ENCODE measurements at regions not wholly inside any gene's neighbourhood (a gene's known extent, or its start where the extent isn't known, plus 50 kb on each side); places are given as distances from the start of the nearest gene placed in this dataset.

- H3K27ac ChIP-seq, result peak overlapping the region; percentile 15 to 83 (median 67)
- in situ Hi-C loops (cut with MboI; ENCODE audit: low pct_ligation_motif_present in 1 of 4, low pct_unique_long_range_greater_than_20kb in 1 of 4, low sequenced_read_pairs in 3 of 4), result no loop called here
Observed at GRCh38 chr5:32506201-32506661, 61.7 kb upstream of the ZFR start.

GRCh38 chr5:32505756-32506155 lies 61.2 kb upstream of the ZFR start:
- TF ChIP-seq POLR2AphosphoS5 (IDR thresholded peaks at IDR 0.05) (peak in 1 of 3 donors; percentile 18), CTCF (IDR thresholded peaks at IDR 0.05) (no peak), POLR2A (IDR thresholded peaks at IDR 0.05) (no peak), EP300 (IDR thresholded peaks at IDR 0.05; ENCODE audit: low read depth) (no peak)
- H3K27me3 ChIP-seq, result no peaks in the 10 kb centered on the region
- H3K4me1 ChIP-seq, result peaks cover 6 to 18% (median 13%) of the 10 kb centered on the region in 4 donors
- peak overlapping the region; percentile 22 to 83 (median 67) for H3K27ac ChIP-seq
- H3K36me3 ChIP-seq, result no peaks in the 10 kb centered on the region
- in situ Hi-C loops (cut with MboI; ENCODE audit: low pct_ligation_motif_present in 1 of 4, low pct_unique_long_range_greater_than_20kb in 1 of 4, low sequenced_read_pairs in 3 of 4), result no loop called here
- WGBS, 2 donors (ENCODE audit: low coverage in 1 of 2), result 53% methylated on average over 2 of the region's 2 CpGs; no CpG with 5 or more reads in 1 of the 2 donors
- H3K4me3 ChIP-seq, result no peak overlapping the region
- DNase-seq, result no peak
- H3K9me3 ChIP-seq, result no peaks in the 10 kb centered on the region
- intact Hi-C loops (cut with DNase I; ENCODE audit: low total_unique reads), result no loop called here

More at GRCh38 chr5:32506201-32506661, 61.7 kb upstream of the ZFR start:
- intact Hi-C loops (cut with DNase I; ENCODE audit: low total_unique reads), result no loop called here
- TF ChIP-seq EP300 (IDR thresholded peaks at IDR 0.05; ENCODE audit: low read depth), result no peak
- TF ChIP-seq CTCF (IDR thresholded peaks at IDR 0.05), result no peak
- no peak for TF ChIP-seq POLR2AphosphoS5 (IDR thresholded peaks at IDR 0.05)
- TF ChIP-seq POLR2A (IDR thresholded peaks at IDR 0.05), result no peak
- peaks cover 6 to 18% (median 13%) of the 10 kb centered on the region in 4 donors for H3K4me1 ChIP-seq
- 46% methylated on average over 3 of the region's 3 CpGs; no CpG with 5 or more reads in 1 of the 2 donors for WGBS, 2 donors (ENCODE audit: low coverage in 1 of 2)
- no peak for DNase-seq
- H3K36me3 ChIP-seq, result no peaks in the 10 kb centered on the region
- no peaks in the 10 kb centered on the region for H3K9me3 ChIP-seq
- no peak overlapping the region for H3K4me3 ChIP-seq
- H3K27me3 ChIP-seq, result no peaks in the 10 kb centered on the region

GRCh38 chr5:32504989-32505596 lies 60.6 kb upstream of the ZFR start:
- 32 to 55% methylated on average over 7 to 8 of the region's 8 CpGs for WGBS, 2 donors (ENCODE audit: low coverage in 1 of 2)
- peak; percentile 31 for DNase-seq
- intact Hi-C loops (cut with DNase I; ENCODE audit: low total_unique reads) (no loop called here), in situ Hi-C loops (cut with MboI; ENCODE audit: low pct_ligation_motif_present in 1 of 4, low pct_unique_long_range_greater_than_20kb in 1 of 4, low sequenced_read_pairs in 3 of 4) (no loop called here)
- Histone ChIP-seq H3K9me3 (no peaks in the 10 kb centered on the region), H3K4me3 (no peak overlapping the region), H3K4me1 (peaks cover 6 to 18% (median 13%) of the 10 kb centered on the region in 4 donors), H3K27ac (peak overlapping the region; percentile 22 to 83 (median 67)), H3K36me3 (no peaks in the 10 kb centered on the region), H3K27me3 (no peaks in the 10 kb centered on the region)
- TF ChIP-seq POLR2AphosphoS5 (IDR thresholded peaks at IDR 0.05), result peak in 2 of 3 donors; percentile 34 to 42
- TF ChIP-seq POLR2A (IDR thresholded peaks at IDR 0.05), result no peak
- TF ChIP-seq CTCF (IDR thresholded peaks at IDR 0.05), result no peak

GRCh38 chr5:32504329-32504988 lies 59.9 kb upstream of the ZFR start:
- in situ Hi-C loops (cut with MboI; ENCODE audit: low pct_ligation_motif_present in 1 of 4, low pct_unique_long_range_greater_than_20kb in 1 of 4, low sequenced_read_pairs in 3 of 4), result no loop called here
- Histone ChIP-seq H3K27ac (peak overlapping the region; percentile 22 to 83 (median 67)), H3K4me1 (peaks cover 6 to 18% (median 13%) of the 10 kb centered on the region in 4 donors), H3K36me3 (no peaks in the 10 kb centered on the region), H3K9me3 (no peaks in the 10 kb centered on the region), H3K4me3 (no peak overlapping the region), H3K27me3 (no peaks in the 10 kb centered on the region)
- TF ChIP-seq POLR2AphosphoS5 (IDR thresholded peaks at IDR 0.05), result no peak
- no peak for TF ChIP-seq EP300 (IDR thresholded peaks at IDR 0.05; ENCODE audit: low read depth)
- no peak for TF ChIP-seq POLR2A (IDR thresholded peaks at IDR 0.05)
- no peak for TF ChIP-seq CTCF (IDR thresholded peaks at IDR 0.05)
- intact Hi-C loops (cut with DNase I; ENCODE audit: low total_unique reads), result no loop called here
- 56 to 68% methylated on average over 5 to 8 of the region's 8 CpGs for WGBS, 2 donors (ENCODE audit: low coverage in 1 of 2)
- DNase-seq, result no peak
